ENCODE measurements at regions not wholly inside any gene's neighbourhood (a gene's known extent, or its start where the extent isn't known, plus 50 kb on each side); places are given as distances from the start of the nearest gene placed in this dataset.

DNA sequence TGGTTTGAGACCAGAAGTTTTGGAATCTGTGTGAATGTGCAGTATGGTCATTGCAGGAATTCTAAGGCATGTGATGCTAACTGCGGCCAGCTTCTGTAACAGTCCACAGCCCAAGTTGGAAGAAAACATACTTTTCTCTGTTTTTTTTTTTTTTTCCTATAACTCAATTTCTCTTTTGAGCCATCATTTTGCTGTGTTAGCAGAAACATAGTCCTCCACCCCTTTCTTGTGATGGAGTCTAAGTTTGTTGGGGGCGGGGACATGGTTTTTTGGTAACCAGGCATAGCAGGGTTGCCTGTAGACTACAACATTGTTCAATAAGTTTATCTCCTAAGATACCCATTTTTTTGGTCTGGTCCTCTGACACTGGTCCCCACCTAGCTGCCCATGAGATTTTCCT lies 223.2 kb upstream of the ONECUT1 start:
- TF ChIP-seq EZH2 (IDR thresholded peaks at IDR 0.05; ENCODE audit: insufficient read depth, poor library complexity, severe bottlenecking) (no peak), EZH2phosphoT487 (IDR thresholded peaks at IDR 0.05; ENCODE audit: insufficient read depth, low read depth) (no peak)
